NCI-H2081 treated with DMSO at 0.1 percent for 48 hours (cell line): ENCODE measurements at regions not wholly inside any gene's neighbourhood (a gene's known extent, or its start where the extent isn't known, plus 50 kb on each side); places are given as distances from the start of the nearest gene placed in this dataset.

Experiments used
- DNase-seq: peaks from one replicate; lab custom pipeline; 2025; lab: John Stamatoyannopoulos, UW

DNA sequence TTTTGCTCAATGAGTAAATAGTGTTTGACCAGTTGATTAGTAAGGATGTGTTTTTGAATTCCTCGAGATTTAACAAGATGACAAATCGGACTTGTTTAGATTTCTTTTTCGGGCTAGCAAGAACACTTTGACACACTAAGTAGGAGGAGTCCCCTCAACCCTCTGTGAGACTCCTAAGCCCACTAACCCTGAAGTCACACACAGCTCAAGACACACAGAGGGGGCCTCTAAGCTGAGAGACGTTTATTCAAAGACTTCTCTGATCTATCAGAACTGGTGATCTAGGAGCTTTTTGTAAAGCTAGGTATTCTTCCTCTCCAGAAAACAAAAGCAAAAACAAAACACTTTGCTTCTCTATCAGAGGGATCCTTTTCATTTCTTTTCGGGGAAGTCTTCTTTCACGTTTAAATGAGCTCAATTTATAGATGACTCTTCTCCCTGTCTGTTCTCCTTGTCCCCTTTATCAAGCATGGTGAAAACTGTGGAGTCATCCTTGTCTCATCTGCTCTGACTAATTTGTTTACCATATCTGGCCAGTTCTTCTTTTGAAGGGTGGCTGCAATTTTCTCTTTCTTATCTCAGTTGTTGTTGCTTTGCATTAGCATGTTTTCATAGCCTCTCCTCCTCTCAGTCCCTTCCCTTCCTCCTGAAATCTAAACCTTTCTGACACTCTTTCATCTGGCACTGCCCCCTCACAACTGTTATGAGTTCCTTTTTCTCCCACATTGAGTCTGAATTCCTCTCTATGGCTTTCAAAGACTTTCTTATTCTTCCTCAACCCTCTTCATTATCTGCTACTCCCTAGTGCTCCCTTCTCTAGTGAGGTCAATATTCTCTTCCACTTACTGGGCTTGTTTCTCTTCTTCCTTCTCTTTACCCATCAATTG, 68.5 kb upstream of the RAI14 start:
- DNase-seq: no peak

DNA sequence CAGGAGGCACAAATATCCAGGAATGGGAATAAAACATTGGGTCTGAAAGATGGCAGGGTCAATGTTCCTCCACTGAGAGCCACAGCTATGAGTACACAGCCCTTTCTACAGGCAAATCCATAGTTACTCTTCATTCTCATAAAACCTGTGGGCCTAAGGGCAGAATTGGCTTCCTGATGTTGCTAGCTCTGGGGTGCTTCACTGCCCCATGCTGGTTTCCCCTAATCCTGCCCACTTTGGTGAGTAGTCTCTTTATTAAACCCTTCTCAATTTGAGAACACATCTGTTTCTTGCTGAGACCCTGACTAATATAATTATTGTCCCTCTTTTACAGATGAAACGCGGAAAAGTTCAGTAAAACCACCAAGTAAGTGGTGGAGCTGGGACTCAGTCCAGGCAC, 66.3 kb upstream of the RAI14 start:
- no peak for DNase-seq

DNA sequence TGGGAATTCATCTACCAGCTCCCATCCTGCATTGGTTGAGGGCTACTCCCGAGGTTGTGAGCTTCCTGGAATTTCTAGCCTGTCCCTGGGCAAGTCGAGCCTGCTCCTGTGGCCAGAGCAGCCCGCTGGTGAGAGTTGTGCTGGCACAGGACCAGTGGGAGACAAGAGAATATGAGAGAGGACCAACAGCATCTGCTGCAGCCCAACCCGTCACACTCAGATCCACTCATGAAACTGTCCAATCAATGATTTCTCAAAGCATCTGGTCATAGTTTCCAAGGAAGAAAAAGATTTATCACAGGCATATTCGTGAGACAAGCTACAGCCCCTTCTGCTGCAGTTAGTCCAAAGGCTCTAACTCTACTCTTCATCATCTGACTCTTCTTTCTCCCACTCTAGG, 64.4 kb upstream of the RAI14 start:
- DNase-seq: no peak

DNA sequence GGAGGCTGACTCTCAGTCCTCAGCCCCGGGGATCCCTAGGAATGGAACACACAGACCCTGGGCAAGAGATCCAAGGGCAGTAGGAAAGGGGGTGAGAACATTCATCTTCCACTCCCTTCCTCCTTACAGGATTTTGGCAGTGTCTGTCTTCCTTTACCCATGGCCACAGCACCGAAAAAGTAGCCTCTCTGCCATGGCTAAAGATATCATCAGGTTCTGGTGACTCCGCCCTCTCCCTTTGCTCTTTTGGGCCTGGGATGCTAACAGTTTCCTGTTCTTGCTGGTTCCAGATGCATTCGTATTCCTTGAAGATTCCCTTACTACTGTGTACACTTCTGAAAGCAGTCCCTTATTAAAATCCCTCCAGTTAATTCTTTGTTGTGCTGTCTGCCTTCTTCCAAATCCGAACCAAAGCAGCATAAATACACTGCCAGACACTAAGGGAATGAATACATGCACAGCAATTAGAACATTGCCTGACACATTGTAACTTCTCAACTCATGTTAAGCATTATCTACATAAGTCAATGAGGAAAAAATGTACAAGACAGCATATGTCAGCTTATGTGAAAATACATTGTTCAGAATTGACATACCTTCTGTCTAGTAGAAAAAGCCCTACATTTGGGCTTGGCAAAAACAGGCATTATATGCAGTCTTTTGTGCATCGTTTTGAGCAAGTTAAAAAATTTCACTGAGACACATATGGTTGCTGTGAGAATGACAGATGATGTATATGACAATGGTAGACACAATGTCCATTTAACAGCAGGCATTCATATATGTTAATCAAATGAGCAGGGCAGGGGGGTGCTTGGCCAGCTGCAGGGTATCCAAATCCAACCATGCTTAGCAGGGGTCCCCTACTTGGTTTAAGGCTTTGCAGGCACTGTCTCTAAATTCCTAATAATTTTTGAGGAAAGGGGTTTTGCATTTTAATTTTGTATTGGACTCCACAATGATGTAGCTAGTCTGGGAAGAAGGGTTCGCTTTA, 58.8 kb upstream of the RAI14 start:
- no peak for DNase-seq

DNA sequence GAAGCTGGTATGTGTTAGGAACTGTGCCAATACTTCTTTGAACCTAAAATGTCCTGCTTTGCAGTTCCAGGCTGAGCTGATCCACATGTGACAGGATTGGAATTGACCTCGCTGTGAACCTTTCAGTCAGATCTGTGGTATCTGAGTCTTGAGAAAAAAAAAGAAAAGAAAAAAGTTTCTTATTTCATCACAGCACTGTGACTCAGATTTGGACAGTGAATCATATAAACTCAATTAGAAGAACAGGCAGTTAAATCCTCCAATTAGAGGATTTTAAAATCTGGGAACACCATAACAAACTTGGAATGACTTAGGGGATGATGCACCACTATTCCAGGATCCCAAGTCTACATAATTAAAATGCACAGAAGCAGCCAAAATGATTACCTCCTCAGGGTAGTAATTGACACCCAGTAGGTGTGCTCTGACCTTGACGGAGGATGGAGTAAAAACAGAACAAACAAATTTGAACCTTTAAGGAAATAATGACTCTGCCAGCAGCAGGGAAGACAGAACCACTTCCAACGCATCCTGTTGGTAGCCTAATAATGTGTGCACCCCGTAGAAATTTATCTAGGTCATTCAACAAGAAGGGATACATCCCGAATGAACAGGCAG, 57.8 kb upstream of the RAI14 start:
- no peak for DNase-seq

DNA sequence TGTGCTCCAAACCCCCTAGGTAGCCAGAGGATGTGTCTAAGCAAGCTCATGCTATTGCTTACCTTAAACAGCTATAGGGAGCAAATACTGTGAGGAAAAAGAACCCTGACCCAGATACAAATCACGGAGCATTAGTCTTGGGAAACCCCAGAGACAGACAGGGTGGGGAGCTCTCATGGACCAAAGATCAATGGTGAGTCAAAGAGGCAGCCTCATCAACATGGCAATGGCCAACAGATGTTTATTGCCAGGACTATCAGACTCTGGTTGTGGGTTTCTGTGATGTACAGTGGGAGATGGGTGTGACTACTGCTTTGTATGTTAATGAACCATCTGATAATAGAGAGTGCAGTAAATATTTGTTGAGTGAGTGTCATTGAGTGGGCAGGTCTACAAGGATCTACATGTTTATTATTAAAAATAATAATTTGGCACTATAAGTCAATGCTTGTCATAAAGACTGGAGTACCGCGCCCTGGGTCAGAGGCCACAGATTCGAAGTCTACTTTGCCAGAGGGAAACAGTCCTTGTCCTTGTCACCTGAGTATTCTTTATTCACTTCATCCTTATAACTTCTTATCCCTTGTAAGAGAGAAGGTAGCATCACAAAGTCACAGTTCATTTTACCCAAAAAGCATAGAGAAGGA, 56.5 kb upstream of the RAI14 start:
- no peak for DNase-seq

DNA sequence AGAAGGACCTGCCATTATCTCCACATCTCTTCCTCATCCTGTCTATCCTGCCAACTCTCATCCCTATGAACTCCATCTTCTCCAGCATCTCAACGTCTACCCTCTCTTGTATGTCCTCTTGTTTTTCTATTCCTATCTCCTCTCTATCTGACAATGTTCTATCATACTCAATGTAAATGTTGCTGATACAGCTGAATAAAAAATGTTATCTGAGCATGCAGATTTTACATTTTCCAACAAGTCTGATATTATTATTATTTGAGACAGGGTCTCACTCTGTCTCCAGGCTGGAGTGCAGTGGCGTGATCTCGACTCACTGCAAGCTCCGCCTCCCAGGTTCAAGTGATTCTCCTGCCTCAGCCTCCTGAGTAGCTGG, 56.0 kb upstream of the RAI14 start:
- no peak for DNase-seq

DNA sequence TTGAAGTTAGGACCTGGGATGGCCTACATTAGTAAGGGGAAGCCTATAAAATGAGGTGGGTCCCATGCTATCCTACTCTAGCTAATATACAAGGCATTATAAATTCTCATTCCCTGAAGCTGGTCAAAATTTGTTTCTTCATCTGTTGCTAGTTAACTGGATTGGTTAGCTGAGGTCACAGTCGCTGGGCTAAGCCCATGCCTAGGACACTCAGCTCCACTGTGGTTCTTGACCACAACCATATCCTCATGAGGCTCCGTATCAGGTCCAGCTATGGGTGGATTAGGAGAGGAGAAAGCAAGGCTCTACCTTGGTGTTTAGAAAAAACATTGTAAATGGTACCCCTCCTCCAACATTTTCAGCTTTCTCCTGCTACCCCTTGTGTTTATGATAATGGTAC, 52.8 kb upstream of the RAI14 start:
- DNase-seq: no peak

DNA sequence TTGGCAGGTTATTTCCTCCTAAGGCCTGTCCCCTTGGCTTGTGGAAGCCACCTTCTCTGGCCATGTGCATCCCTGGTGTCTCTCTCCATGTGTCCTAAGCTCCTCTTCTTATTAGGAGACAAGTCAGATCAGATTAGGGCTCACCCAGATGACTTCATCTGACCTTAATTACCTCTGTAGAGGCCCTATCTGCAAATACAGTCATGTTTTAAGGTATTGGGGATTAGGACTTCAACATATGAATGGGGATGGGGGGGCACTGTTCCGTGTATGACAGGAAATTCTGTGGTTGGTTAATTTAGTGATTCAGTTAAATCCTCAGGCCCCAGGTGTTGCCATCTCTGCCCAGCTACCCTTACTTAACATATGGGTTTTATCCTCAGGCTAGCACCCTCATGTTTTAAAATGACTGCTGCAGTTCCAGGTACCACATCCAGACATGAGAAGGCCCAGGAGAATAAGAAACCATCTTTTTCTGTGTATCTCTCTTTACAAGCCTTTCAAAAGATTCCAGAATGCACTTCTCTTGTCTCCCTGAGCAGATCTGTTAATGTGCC, 51.9 kb upstream of the RAI14 start:
- DNase-seq: no peak

DNA sequence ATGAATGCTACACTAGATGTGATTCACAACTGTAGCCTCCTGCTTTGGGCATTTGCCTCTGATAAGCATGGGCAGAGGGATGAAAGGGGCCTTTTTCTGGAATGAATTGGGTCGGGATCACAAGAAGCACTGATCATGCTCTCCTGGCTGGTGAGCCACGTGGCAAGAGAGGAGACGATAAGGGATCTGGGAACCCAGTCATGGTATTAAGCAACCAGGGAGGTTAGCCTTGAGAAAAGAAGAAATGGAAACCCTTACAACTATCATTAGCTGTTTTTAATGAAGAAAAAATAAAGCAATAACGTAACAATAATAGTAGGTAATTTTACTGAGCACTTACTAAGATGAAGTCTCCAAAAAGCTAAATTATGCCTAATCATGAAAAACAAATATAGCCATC, 50.0 kb upstream of the RAI14 start:
- DNase-seq: no peak
